ENCODE measurements at regions not wholly inside any gene's neighbourhood (a gene's known extent, or its start where the extent isn't known, plus 50 kb on each side); places are given as distances from the start of the nearest gene placed in this dataset.

GRCh38 chr3:177597311-177598096, 400.2 kb upstream of the TBL1XR1 start:
- Histone ChIP-seq H3K9me3 (no peaks in the 10 kb centered on the region), H3K27ac (peak overlapping the region; percentile 63 to 80 (median 80)), H3K27me3 (no peaks in the 10 kb centered on the region), H3K4me3 (replicated peaks in 1 of 3) (no peak overlapping the region), H3K36me3 (no peaks in the 10 kb centered on the region), H3K4me1 (peaks cover 51 to 68% of the 10 kb centered on the region in 2 donors)
- peak; percentile 74 to 76 for DNase-seq
- intact Hi-C loops (cut with DNase I), result no loop called here
- TF ChIP-seq CTCF (IDR thresholded peaks at IDR 0.05) (no peak), POLR2A (IDR thresholded peaks at IDR 0.05) (no peak)
- WGBS, 2 donors, result 2% methylated on average over 10 of the region's 10 CpGs

DNA sequence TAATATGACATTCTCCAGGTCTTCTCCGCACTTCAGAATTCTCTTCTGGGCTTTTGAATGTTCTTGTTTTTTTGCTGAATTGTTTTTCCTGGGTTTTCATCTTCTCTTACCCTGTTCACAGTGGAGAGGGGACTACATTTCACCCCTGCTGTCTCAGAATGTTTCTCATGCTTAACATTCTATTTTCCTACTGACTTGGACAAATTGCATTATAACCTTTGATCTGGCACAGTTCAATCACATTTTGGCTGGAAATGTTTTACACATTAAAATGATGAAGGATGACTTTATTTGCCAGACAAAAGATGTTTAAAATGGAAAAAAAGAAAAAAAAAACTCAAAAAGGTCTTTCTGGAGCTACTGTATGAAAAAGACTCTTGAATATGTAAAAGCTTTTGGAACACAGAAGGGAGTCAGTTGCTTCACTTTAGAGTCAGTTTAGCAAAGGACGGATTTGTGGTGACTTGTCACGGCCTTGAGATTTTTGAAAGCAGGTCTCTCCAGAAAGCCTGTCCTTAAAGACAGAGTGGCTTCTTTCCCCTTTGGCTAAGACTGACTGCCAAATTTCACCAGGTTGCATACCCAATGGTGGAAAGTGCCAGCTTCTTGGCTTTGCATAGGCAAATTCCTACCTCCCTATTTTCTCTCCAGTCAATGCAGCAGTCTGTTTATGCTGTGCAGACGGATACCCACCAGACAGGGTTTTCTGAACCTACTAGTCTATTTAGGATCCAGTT, 401.0 kb upstream of the TBL1XR1 start:
- Histone ChIP-seq H3K36me3 (no peaks in the 10 kb centered on the region), H3K27me3 (no peaks in the 10 kb centered on the region), H3K27ac (peak overlapping the region; percentile 63 to 80 (median 80)), H3K4me3 (replicated peaks in 1 of 3) (no peak overlapping the region), H3K9me3 (no peaks in the 10 kb centered on the region), H3K4me1 (peaks cover 58 to 76% of the 10 kb centered on the region in 2 donors)
- intact Hi-C loops (cut with DNase I), result no loop called here
- no peak for TF ChIP-seq POLR2A (IDR thresholded peaks at IDR 0.05)
- 34 to 38% methylated on average over 4 of the region's 4 CpGs for WGBS, 2 donors
- DNase-seq, result peak; percentile 18 to 32

DNA sequence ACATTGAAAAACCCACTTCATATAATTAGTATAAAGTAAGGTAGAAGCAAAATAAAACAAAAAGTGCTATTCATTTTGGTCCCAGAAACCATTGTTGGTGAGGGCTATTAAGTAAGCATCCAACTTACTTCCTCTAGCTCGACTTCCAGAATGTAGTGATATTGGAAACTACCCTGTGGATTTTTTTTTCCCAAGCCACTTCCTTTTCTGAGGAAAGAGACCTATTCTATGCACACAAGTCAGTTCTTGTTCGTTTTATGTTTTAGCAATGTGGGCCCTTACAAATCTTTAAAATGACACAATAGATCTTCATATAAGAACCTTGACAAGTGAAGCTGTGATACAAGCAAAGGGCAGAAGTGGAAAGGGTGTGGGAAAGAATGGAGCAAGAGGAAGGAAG, 402.0 kb upstream of the TBL1XR1 start:
- Histone ChIP-seq H3K27ac (peak overlapping the region; percentile 63 to 80 (median 80)), H3K27me3 (no peaks in the 10 kb centered on the region), H3K9me3 (no peaks in the 10 kb centered on the region), H3K36me3 (no peaks in the 10 kb centered on the region), H3K4me1 (peaks cover 65 to 85% of the 10 kb centered on the region in 2 donors), H3K4me3 (replicated peaks in 1 of 3) (no peak overlapping the region)
- WGBS, 2 donors, result 62 to 66% methylated on average over 2 of the region's 2 CpGs
- TF ChIP-seq CTCF (IDR thresholded peaks at IDR 0.05) (no peak), POLR2A (IDR thresholded peaks at IDR 0.05) (no peak)
- no peak for DNase-seq
- intact Hi-C loops (cut with DNase I), result no loop called here

GRCh38 chr3:177599837-177600236, 402.6 kb upstream of the TBL1XR1 start:
- Histone ChIP-seq H3K36me3 (no peaks in the 10 kb centered on the region), H3K4me3 (replicated peaks in 1 of 3) (no peak overlapping the region), H3K9me3 (no peaks in the 10 kb centered on the region), H3K27ac (peak overlapping the region; percentile 63 to 80 (median 80)), H3K4me1 (peaks cover 65 to 82% of the 10 kb centered on the region in 2 donors), H3K27me3 (no peaks in the 10 kb centered on the region)
- intact Hi-C loops (cut with DNase I), result no loop called here
- 83 to 90% methylated on average over 4 of the region's 4 CpGs for WGBS, 2 donors
- TF ChIP-seq CTCF (IDR thresholded peaks at IDR 0.05), result no peak
- TF ChIP-seq POLR2A (IDR thresholded peaks at IDR 0.05), result no peak
- DNase-seq, result no peak

- Histone ChIP-seq H3K27me3 (no peaks in the 10 kb centered on the region), H3K36me3 (no peaks in the 10 kb centered on the region), H3K4me1 (peaks cover 65 to 76% of the 10 kb centered on the region in 2 donors), H3K27ac (peak overlapping the region in 2 of 3 donors; percentile 63 to 80), H3K4me3 (replicated peaks in 1 of 3) (no peak overlapping the region), H3K9me3 (no peaks in the 10 kb centered on the region)
- TF ChIP-seq POLR2A (IDR thresholded peaks at IDR 0.05) (no peak), CTCF (IDR thresholded peaks at IDR 0.05) (no peak)
- DNase-seq, result no peak
- intact Hi-C loops (cut with DNase I), result no loop called here
- 98 to 99% methylated on average over 2 of the region's 2 CpGs for WGBS, 2 donors
Observed at GRCh38 chr3:177600411-177600810, 403.1 kb upstream of the TBL1XR1 start.

All from thyroid gland (tissue), 4 donors.